CD4-positive, alpha-beta T cell treated with Interleukin-10 for 1 hour (primary cell): ENCODE measurements at regions not wholly inside any gene's neighbourhood (a gene's known extent, or its start where the extent isn't known, plus 50 kb on each side); places are given as distances from the start of the nearest gene placed in this dataset.

ENCODE experiments used
- DNase-seq: peaks from one replicate; pipeline ENCODE4 v3.0.0-alpha.2; 2020

GRCh38 chr5:124841829-124842712 lies 95.6 kb upstream of the ZNF608 start:
- DNase-seq: no peak

GRCh38 chr5:124842725-124843595 lies 96.5 kb upstream of the ZNF608 start:
- no peak for DNase-seq

DNA sequence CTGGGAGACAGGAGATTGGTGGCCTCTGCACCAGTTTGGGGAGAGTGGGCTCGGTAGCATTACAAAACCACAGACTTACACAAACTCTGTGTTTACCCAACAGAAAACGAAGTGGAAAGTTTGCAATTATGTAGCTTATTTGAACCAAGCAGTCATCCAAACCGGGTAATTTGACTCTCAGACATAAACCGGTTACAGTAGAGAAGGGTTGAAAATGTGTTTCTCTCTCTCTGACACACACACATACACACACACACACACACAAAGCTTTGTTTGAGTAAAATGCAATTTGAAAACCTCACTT lies 97.1 kb upstream of the ZNF608 start:
- no peak for DNase-seq

DNA sequence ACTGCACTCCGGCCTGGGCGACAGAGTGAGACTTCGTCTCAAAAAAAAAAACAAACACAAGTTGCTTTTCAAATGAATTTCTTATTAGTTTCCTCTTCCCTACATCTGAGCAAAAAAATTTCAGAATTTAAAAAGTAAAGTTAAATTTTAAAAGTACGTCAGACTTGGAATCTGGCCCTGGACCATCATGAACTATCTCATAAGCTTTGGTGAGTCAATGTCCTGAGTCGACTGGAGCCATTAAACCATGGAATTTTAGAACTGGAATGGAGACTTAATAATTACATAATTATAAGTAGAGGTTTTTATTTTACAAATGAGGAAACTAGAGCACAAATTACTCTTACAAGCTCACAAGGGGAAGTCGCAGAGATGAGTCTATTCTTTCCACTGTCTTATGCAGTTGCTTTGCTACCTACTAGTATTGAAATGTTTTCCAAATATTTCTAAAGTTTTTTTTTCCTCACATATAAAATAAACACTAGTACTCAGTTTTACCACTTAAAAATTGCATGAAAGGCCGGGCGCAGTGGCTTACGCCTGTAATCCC lies 98.0 kb upstream of the ZNF608 start:
- no peak for DNase-seq

DNA sequence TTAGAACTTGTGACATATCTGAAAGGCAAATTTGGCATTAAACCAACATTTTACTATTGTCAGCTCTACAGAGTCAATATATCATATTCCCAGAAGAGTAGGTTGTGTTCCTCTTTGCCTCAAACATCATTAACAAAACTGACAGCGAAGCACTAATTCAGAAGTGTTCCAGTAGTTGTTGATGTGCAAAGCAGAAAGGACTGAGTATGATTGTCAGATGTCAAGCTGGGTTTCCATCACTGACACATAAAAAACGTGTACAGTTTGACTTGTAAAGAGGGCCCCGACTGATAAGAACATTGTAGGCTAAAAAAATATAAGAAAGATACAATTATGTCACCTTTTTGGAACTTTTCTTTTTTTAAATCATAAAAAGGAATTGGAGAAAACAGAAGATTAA lies 101.5 kb upstream of the ZNF608 start:
- no peak for DNase-seq

GRCh38 chr5:124849774-124850173 lies 103.3 kb upstream of the ZNF608 start:
- DNase-seq: no peak

GRCh38 chr5:124856726-124857125 lies 110.3 kb upstream of the ZNF608 start:
- DNase-seq: no peak

- no peak for DNase-seq
Observed at GRCh38 chr5:124858612-124859011, 112.2 kb upstream of the ZNF608 start.

DNA sequence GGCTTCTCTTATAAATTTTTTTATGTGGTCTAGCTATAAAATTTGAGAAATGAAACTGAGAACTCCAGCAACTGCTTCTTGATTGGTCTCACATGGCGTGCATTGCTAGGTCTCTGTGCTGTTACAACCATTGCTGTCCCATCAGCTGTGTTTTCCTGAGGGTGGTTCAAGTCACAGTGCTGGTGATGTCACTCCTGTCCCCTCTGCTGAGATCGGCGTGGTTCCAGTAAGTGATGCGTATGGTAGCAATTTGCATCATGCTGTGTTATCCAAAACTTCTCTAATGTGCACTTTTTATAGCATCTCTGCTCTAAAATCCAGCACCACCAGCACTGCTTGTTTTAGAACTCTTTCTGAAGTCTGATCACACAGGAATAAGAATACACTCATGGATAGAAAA lies 112.6 kb upstream of the ZNF608 start:
- no peak for DNase-seq

DNA sequence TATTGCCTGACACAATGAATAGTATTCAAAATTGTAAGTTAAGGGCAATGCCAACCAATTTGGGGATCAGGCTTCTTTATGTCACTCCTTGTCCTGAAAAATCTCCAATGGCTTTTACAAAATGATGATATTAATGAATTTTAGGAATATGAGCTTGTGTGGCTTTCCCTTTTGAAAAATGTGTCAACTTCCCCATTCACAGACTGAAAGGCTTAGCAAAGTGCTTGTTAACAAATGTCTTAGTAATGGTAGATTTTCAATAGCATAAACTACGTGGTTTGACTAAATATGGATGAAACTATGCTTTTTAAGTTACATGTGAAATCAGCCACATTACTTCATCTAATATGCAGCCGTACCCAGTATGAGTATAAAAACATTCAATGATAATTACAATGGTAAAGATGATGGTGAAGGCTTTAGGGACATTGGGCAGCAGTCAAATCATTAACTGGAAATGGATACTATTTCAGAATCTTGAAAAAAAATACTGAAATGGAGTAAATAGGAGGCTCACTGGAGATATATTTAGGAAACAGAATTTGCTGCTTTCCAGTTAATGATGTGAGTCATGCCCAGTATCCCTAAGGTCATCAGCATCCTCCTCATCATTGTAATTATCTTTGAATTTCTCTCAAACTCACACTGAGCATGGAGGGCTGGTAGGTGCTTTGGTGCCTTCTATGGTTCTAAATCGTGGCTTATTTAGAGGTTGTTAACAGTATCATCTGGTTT lies 113.3 kb upstream of the ZNF608 start:
- DNase-seq: no peak

DNA sequence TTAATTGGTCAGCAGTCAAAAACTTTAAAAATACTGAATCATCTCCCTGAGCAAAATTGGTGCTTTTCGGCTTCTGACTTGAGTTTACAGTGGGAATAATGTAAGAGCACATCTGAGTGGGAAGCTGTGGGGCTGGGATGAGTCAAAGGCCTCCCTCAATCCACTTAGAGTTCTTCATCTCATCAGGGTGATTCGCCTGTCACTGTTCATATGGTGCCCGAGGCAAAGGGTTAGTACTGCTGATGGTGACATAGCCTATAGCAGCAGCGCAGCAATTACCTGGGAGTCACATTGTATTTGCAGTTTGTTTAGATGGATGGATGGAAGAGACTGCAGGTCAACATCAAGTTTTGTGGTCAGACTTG lies 113.8 kb upstream of the ZNF608 start:
- no peak for DNase-seq

- no peak for DNase-seq
Observed at GRCh38 chr5:124865066-124865465, 118.6 kb upstream of the ZNF608 start.

DNA sequence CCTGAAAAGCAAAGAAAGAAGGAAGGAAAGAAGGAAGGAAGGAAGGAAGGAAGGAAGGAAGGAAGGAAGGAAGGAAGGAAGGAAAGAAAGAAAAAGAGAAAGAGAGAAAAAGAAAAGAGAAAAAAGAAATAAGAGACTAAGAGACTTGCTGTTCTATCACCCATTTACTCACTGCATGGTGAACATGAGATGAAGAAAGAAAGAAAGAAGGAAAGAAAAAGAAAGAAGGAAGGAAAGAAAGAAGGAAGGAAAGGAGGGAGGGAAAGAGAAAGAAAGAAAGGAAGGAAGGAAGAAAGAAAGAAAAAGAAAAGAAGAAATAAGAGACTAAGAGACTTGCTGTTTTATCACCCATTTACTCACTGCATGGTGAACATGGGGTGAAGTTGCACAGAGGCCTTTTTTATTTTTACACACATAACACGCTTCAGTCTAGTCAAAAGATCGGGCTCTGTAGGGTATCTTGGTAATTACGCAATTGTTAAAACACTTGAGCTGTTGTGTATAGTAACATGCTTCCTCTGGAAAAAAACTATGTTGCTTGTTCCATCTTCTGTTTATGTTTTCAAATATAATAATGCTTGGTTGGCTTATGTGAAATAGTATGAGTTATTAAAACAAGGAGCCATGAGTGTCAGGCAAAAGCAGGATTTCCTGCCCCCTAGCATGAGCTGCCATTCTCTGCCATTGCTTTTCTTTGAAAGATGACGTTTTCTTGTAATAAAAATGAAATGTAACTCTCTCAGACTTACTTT lies 119.3 kb upstream of the ZNF608 start:
- DNase-seq: no peak

- no peak for DNase-seq
Observed at GRCh38 chr5:124866355-124867136, 120.1 kb upstream of the ZNF608 start.

- no peak for DNase-seq
Observed at GRCh38 chr5:124867137-124867704, 120.8 kb upstream of the ZNF608 start.

DNA sequence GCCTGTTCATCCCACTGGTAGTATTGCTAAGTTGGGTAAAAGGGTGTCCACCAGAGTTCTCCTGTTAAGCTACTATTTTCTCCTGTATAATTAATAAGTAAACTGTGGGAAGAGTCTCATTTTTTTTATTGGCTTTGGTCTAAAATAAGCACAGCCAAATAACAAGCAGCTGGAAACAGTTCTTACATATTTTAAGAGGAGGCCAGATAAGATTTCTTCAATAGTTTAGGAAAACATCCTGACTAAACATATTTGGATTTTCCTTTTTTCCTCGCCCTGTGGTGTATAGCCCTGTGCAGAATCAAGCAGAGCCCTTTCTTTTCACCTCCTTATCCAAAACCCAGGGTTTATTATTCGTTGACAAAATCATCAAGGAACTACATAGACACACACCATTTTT lies 122.2 kb upstream of the ZNF608 start:
- no peak for DNase-seq

DNA sequence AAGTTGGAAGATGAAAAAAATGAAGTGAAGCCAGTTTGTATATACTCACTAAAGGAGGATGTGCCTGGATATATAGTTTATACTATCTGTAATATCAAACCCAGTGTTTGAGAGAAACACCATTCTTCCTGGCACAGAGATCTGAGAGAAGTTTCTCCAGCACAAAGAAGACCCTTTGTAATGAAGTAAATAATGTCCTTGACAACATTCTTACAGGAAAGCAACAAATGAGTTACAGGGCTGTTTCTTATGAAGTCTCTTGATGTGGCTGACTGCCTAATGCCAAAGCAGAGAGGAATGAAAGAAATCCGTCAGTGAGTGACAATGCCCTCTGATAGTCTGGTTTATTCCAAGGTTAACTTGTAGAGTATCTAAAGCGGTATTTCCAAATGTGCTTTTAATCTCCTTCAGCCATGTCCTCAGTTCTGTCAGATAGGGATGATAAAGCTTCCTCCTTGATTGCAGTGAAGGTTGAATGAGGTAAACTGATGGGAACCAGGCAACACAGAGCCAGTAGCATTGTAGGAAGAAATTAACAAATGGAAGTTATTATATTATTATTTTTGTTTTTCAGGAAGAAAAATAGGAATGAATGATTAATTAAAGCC lies 123.1 kb upstream of the ZNF608 start:
- no peak for DNase-seq

DNA sequence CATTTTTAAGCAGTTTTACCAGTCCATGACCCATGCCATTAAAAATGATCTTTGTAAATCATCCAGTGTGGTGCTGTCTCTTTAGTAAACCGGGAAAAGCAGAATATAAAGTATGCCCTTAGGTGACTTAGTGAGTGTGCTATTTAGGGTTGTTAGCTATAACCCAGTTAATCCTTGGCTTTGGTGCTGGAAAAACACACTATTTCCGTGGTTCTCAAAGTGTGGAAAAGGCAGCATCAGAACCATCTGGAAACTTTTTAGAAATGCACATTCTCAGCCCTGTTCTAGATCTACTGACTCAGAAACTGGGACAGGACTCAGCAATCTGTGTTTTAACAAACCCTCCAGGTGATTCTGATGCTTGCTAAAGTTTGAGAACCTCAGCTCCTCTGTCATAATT lies 123.6 kb upstream of the ZNF608 start:
- DNase-seq: no peak

- no peak for DNase-seq
Observed at GRCh38 chr5:124871303-124871702, 124.9 kb upstream of the ZNF608 start.

GRCh38 chr5:124872086-124872485 lies 125.6 kb upstream of the ZNF608 start:
- DNase-seq: no peak

GRCh38 chr5:124872615-124873014 lies 126.2 kb upstream of the ZNF608 start:
- no peak for DNase-seq
